ENCODE measurements at regions not wholly inside any gene's neighbourhood (a gene's known extent, or its start where the extent isn't known, plus 50 kb on each side); places are given as distances from the start of the nearest gene placed in this dataset.

GRCh38 chr2:186159101-186159500, 327.0 kb upstream of the ZC3H15 start:
- Histone ChIP-seq H4K20me1 (ENCODE audit: control insufficient read depth, insufficient read depth, low read length, poor library complexity, severe bottlenecking) (no peaks in the 10 kb centered on the region), H3K9me3 (ENCODE audit: control extremely low read depth in 1 of 3, control insufficient read depth in 2 of 3, insufficient read depth in 1 of 3, low read length in 2 of 3) (peaks cover 1 to 16% (median 7%) of the 10 kb centered on the region in 3 donors), H3K36me3 (replicated peaks in 1 of 2; ENCODE audit: control extremely low read depth in 1 of 2, control insufficient read depth in 1 of 2, extremely low read depth in 1 of 2, insufficient read depth in 2 of 2, low read length in 1 of 2) (no peaks in the 10 kb centered on the region), H3K4me2 (replicated peaks; ENCODE audit: low read depth, low read length, poor library complexity, severe bottlenecking) (no peak overlapping the region), H3K4me1 (ENCODE audit: control insufficient read depth in 2 of 2, insufficient read depth in 2 of 2, low read length in 2 of 2) (no peaks in the 10 kb centered on the region), H3K27me3 (replicated peaks in 1 of 4; ENCODE audit: control extremely low read depth in 1 of 4, control insufficient read depth in 3 of 4, insufficient read depth in 4 of 4, low read length in 3 of 4) (no peaks in the 10 kb centered on the region), H3K27ac (ENCODE audit: low read length in 2 of 2) (no peak overlapping the region), H3K9ac (ENCODE audit: low read length) (no peak overlapping the region), H3K79me2 (ENCODE audit: control insufficient read depth, insufficient read depth, low read length) (no peaks in the 10 kb centered on the region), H3K4me3 (ENCODE audit: control extremely low read depth in 1 of 5, extremely low read depth in 1 of 5, insufficient read depth in 1 of 5, low read depth in 2 of 5, low read length in 4 of 5) (no peak overlapping the region), H2AFZ (ENCODE audit: insufficient read depth, low read depth, low read length, poor library complexity, severe bottlenecking) (no peak overlapping the region)
- Mint-ChIP-seq H3K9me3 (ENCODE audit: insufficient read depth) (peaks cover 19% of the 10 kb centered on the region), H3K4me1 (no peaks in the 10 kb centered on the region), H3K27ac (no peak overlapping the region), H3K27me3 (no peaks in the 10 kb centered on the region), H3K4me3 (no peak overlapping the region)
- POLR2A ChIA-PET: no interaction called here
- no peak for DNase-seq
- CTCF ChIA-PET: no interaction called here
- no peak for ATAC-seq (ENCODE audit: low read depth)
- intact Hi-C loops (cut with micrococcal nuclease): no loop called here
- TF ChIP-seq EZH2 (IDR thresholded peaks at IDR 0.05; ENCODE audit: borderline replicate concordance, insufficient read depth, low read depth, low read length, poor library complexity, severe bottlenecking): no peak
- TF ChIP-seq, protein P1, sequence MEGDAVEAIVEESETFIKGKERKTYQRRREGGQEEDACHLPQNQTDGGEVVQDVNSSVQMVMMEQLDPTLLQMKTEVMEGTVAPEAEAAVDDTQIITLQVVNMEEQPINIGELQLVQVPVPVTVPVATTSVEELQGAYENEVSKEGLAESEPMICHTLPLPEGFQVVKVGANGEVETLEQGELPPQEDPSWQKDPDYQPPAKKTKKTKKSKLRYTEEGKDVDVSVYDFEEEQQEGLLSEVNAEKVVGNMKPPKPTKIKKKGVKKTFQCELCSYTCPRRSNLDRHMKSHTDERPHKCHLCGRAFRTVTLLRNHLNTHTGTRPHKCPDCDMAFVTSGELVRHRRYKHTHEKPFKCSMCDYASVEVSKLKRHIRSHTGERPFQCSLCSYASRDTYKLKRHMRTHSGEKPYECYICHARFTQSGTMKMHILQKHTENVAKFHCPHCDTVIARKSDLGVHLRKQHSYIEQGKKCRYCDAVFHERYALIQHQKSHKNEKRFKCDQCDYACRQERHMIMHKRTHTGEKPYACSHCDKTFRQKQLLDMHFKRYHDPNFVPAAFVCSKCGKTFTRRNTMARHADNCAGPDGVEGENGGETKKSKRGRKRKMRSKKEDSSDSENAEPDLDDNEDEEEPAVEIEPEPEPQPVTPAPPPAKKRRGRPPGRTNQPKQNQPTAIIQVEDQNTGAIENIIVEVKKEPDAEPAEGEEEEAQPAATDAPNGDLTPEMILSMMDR (IDR thresholded peaks at IDR 0.05): no peak

- Histone ChIP-seq H3K4me3 (ENCODE audit: control extremely low read depth in 1 of 5, extremely low read depth in 1 of 5, insufficient read depth in 1 of 5, low read depth in 2 of 5, low read length in 4 of 5) (no peak overlapping the region), H3K27ac (ENCODE audit: low read length in 2 of 2) (no peak overlapping the region), H3K4me1 (ENCODE audit: control insufficient read depth in 2 of 2, insufficient read depth in 2 of 2, low read length in 2 of 2) (no peaks in the 10 kb centered on the region), H4K20me1 (ENCODE audit: control insufficient read depth, insufficient read depth, low read length, poor library complexity, severe bottlenecking) (no peaks in the 10 kb centered on the region), H3K79me2 (ENCODE audit: control insufficient read depth, insufficient read depth, low read length) (no peaks in the 10 kb centered on the region), H3K9me3 (ENCODE audit: control extremely low read depth in 1 of 3, control insufficient read depth in 2 of 3, insufficient read depth in 1 of 3, low read length in 2 of 3) (peaks cover 0 to 11% (median 0%) of the 10 kb centered on the region in 3 donors), H2AFZ (ENCODE audit: insufficient read depth, low read depth, low read length, poor library complexity, severe bottlenecking) (no peak overlapping the region), H3K9ac (ENCODE audit: low read length) (no peak overlapping the region), H3K4me2 (replicated peaks; ENCODE audit: low read depth, low read length, poor library complexity, severe bottlenecking) (no peak overlapping the region), H3K27me3 (replicated peaks in 1 of 4; ENCODE audit: control extremely low read depth in 1 of 4, control insufficient read depth in 3 of 4, insufficient read depth in 4 of 4, low read length in 3 of 4) (no peaks in the 10 kb centered on the region), H3K36me3 (replicated peaks in 1 of 2; ENCODE audit: control extremely low read depth in 1 of 2, control insufficient read depth in 1 of 2, extremely low read depth in 1 of 2, insufficient read depth in 2 of 2, low read length in 1 of 2) (no peaks in the 10 kb centered on the region)
- Mint-ChIP-seq H3K27ac (no peak overlapping the region), H3K27me3 (no peaks in the 10 kb centered on the region), H3K9me3 (ENCODE audit: insufficient read depth) (peaks cover 2% of the 10 kb centered on the region), H3K4me3 (no peak overlapping the region), H3K4me1 (no peaks in the 10 kb centered on the region)
- intact Hi-C loops (cut with micrococcal nuclease): no loop called here
- no peak for TF ChIP-seq EZH2 (IDR thresholded peaks at IDR 0.05; ENCODE audit: borderline replicate concordance, insufficient read depth, low read depth, low read length, poor library complexity, severe bottlenecking)
- TF ChIP-seq, protein P1 (IDR thresholded peaks at IDR 0.05): no peak
- ChIA-PET POLR2A (no interaction called here), CTCF (no interaction called here)
- WGBS (ENCODE audit: insufficient coverage): 100% methylated on average over 1 of the region's 2 CpGs
- ATAC-seq (ENCODE audit: low read depth): no peak
- no peak for DNase-seq
Measured at GRCh38 chr2:186164325-186164724, 321.7 kb upstream of the ZC3H15 start.
